Stimulated activated CD8-positive, alpha-beta memory T cell treated with anti-CD3 and anti-CD28 coated beads, Interleukin-4, amount 100 ng/mL, for 24 hours (primary cell): ENCODE measurements at regions not wholly inside any gene's neighbourhood (a gene's known extent, or its start where the extent isn't known, plus 50 kb on each side); places are given as distances from the start of the nearest gene placed in this dataset.
"Not testable (repeated sequence)": the region's sequence is repeated elsewhere in the genome, so short reads cannot be mapped to it uniquely, and the experiment has no call there.

Source experiments
- DNase-seq: peaks from one replicate; pipeline ENCODE4 v3.0.0-alpha.2; 2020; ENCODE audit warnings: low read depth

DNA sequence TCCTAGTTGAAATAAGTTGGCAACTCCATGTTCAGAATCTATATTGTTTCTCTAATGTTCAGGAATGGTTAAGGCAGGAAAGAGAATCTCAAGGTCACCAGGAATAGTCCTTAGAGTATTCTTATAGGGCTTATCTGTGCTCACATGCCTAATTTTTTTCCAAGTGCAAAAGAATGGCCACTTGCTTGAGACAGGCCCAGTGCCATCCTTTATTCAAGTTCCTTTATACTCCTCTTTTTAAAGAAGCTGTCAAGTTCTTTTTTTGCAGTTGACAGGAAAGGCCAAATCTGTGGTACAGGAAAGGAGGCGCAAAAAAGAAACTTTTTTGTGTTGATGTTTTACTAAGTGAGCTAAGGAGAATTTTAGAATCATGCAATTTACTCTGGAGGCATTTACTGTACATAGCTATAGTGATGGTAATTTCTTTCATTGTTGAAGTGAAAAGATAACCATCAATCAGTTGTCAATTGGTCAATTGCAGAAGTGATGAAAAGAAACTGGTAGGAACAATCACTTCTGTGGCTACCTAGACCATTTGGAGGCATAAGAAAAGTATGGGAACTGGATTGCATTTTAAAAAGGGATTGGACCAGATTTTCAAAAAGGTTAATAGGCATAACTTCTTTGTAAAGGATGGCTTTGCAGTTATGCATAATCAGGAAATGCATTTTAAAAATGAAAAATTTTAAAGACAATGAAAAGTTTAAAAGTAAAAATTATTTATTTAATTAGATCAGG is 102.5 kb upstream of the SOX2 start:
- DNase-seq, result no peak

DNA sequence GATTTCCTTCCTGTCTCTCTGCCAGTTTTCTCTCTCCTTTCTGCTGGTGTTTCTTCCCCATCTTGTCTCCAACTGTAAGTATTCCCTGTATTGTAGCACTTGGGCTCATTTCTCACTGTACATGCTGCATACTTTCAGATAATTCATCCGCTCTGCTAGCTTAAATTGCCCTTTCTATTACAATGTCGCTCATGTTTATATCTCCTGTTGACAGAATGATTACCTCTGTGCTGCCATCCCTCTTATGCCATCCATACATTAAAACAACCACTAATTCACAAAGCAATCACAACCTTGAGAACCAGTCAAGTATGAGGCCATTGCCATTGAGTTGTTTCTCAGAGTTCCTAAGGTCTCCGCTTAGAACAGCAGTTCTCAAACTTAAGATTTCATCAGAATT is 107.5 kb upstream of the SOX2 start:
- no peak for DNase-seq

DNA sequence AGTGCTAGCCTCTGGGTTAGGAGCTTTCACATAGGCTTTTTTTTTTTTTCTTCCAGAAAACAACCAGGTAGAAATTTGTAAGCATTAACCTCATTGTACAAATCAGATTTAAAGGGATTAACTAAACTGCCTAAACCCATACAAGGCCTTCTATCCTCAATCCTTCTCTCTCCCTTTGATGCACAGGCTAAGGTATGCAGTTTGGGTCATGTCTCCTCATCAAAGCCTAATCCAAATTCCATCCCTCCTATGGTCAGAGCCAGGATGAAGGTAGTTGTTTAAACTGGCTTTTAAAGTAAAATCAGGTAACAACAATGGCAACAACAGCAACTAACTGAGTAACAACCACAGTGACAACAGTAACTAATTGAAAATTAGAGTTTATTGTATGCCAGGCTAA is 115.6 kb upstream of the SOX2 start:
- DNase-seq, result no peak

DNA sequence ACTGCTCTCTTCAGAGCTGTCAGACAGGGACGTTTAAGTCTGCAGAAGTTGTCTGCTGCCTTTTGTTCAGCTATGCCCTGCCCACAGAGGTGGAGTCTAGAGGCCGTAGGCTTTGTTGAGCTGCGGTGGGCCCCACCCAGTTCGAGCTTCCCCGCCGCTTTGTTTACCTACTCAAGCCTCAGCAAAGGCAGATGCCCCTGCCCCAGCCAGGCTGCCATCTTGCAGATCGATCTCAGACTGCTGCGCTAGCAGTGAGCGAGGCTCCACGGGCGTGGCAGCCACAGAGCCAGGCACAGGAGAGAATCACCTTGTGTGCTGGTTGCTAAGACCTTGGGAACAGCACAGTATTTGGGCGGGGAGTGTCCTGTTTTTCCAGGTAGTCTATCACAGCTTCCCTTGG is 120.8 kb upstream of the SOX2 start:
- not testable (repeated sequence) for DNase-seq

DNA sequence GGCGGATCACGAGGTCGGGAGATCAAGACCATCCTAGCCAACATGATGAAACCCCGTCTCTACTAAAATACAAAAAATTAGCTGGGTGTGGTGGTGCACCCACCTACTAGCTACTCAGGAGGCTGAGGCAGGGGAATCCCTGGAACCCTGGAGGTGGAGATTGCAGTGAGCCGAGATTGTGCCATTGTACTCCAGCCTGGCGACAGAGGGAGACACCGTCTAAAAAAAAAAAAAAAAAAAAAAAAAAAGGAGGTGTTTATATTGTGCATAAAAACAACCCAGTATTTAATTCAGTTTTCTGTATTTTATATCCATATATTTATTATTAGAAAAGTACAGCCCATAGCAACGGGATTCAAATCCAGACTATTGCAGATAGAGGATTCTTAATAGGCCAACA is 129.1 kb upstream of the SOX2 start:
- no peak for DNase-seq

DNA sequence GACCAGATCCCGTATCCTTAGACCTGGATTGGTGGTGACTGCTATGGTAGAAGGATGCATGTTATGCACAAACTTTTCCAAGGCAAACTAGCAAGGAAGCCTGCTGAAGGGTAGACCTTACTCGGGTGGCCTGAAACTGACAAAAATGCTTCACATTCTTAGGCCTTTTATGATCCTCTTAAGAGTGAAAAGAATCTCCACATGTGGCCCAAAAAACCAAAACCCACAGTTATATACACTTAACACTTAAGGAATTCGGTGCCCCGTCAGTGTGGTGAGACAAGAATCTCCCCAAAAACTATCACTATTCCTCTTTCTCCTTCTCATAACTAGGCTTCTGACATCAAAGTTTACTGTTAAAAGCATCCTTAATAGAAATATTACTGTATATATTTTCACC is 130.1 kb upstream of the SOX2 start:
- DNase-seq, result no peak

DNA sequence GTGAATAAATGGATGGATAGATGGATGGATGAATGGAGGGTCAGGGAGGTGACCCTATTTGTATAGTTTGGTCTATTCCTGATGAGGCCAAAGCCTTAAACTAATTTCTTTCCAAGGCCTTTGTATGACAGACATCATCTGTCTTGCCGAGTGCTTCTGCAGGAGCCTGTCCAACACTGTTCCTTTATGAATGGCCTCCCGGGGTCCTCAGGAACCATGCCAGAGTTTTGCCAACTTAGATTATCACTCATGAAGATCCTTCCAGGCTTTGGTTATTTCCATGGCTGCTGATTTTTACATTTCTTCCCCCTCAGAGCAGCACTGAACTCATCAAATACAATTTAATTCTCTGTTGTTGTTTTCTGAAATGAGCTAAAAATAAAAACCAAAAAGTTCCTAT is 133.0 kb upstream of the SOX2 start:
- DNase-seq, result no peak

DNA sequence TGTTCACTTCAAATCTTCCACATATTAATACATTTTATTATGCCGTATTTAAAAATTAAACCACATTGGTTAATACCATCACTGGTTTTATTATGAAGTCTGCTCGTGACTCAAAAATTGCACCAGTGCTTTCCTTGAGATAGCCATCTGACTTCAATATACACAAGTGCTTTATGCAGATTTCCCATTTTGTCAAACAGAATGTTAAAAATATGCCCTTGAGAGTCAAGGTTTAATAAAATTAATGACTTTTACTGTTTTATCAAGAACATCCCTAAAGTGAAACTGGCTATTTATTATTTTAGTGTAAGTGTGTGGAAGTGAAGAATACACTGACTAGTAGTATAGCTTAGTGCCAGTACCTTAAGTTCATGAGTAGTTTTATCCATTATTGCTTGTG is 139.3 kb upstream of the SOX2 start:
- no peak for DNase-seq

DNA sequence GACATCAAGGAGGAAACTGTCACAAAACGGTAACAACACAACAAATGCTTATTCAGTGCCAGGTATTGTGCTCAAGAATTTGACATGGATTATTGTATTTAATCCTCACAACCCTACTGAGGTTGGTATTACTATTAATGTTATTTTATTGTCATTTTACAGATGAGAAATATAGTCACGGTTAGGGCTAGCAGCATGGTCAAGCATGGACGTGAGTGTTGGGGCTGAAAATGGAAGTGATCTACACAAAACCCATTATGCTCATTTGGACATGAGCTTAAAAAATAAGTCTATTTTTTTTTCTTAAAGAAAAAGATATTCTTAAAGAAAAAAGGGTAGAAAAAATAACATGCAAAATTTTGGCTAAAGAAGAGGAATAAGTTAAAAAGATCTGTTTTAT is 141.3 kb upstream of the SOX2 start:
- no peak for DNase-seq

DNA sequence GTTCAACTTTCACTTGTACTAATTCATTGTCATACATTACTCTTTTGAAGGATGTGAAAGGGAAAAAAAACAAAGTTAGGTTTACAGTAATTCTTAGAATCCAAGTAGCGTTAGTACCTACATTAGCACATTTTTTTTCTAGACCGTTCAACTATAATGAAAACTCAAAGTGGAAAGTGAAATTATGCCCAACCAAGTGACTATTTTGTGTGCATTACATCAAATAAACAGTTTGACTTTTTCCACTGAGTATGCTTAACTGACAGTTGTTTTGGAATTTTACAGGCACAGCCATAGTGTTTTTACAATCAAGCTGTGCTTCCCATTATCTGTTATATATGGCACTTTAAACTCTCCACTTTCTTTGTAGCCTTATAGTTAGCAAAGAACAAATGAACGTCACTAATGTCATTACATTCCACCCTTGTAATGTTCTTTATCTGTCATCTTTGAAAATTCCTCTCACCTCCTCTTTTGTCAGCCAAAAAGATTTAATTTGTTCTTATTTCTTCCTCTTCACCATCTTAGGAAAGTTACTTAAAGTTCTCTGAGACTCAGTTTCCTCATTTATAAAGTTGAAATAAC is 142.3 kb upstream of the SOX2 start:
- DNase-seq, result no peak

DNA sequence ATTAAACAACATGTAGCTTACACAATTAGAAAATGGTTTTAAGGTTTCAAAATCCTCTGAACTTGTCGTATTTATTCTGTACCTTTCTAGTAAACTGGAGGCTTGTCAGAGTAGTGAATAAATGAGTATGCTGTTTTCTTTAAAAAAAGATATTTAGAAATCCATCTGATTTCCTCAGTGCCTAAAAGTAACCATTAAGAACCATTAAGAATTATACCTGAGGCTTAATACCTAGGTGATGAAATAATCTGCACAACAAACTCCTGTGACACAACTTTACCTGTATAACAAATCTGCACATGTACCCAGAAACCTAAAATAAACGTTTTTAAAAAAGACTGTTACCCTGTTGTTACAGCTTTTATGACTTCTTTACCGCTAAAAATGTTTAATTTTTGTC is 143.0 kb upstream of the SOX2 start:
- no peak for DNase-seq

DNA sequence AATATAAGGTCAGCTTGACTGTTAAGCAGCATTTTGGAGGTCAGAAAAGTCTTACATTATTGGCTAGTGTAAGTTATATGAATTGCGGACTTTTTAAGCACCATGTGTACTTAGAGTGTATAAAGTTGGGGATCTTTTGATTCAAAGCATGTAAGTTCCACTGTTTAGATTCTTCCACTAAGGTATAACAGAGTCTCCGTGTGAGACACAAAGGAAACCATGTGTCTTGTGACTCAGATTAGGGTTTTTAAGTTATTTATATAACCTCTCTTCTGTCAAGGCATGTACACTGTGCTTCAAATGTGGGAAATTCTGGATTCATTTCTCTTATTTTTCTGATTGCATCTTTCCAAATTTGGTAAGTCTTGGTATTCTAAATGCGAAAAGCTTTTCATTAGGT is 143.5 kb upstream of the SOX2 start:
- DNase-seq, result no peak

DNA sequence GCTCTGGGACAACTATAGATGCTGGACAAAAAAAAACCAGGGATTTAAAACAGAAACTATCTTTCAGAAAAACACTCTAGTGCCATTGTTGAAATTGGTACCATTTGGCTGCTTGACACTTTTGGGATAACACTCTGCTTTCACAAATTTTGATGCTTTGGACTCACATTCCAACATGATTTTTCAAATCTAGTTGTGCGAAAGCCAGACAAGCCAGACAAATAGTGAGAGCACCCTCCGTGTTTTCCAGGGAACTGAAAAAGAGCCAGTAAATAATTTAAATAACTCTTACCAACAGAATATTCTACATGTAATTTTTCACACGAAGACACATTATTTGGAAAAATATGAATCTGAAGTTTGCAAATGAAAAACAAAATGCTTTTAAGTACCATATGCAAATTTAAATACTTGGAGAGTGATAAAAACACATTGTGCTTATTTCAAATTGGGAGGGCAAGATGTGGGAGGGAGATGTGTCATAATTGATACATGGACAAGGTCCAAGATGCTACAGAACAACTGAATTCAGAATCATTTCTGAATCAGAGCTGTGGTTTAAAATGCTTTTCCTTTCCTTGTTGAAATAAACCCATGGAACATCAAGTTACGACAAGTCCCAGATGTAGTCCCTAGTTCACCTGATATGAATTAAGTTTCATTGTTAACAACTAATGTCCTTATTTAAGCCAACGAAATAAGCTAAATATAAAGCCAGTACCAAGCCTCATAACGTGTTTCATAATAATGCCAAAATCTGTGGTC is 144.2 kb upstream of the SOX2 start:
- no peak for DNase-seq

DNA sequence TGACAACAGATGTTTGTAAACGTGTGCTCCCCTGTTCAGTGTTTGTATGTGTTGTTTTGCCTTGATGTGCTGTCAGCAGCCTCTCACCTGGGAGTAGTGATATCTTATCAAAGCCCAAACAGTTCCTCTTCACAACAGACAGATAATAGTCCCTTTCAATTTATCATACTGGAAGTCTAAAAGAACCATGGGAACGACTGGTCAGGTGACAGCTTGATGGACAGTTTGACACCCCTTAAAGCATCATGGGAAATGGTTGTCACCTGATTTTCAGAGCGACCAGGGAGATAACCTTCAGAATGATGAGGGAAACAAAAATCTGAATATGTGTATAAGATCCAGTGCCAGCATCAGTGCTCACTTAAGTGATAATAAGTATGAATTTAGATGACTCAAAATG is 146.3 kb upstream of the SOX2 start:
- DNase-seq, result no peak

DNA sequence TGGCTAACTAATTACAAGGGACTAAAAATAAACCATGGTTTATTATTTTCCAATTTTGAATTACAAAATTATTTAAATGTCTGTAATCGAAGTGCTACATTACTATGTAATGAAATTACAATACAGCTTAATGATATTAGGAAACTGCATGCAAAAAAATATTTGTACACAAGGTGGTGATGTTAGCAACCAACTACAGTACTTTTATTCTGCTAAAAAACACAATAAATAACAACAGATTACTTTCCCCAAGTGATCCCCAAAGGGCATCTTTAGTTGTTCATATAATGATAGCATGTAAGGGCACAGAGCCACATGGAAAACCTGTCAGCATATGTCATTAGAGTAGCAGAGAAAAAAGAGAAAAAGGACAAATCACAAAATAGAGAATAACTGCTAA is 147.5 kb upstream of the SOX2 start:
- DNase-seq, result no peak

DNA sequence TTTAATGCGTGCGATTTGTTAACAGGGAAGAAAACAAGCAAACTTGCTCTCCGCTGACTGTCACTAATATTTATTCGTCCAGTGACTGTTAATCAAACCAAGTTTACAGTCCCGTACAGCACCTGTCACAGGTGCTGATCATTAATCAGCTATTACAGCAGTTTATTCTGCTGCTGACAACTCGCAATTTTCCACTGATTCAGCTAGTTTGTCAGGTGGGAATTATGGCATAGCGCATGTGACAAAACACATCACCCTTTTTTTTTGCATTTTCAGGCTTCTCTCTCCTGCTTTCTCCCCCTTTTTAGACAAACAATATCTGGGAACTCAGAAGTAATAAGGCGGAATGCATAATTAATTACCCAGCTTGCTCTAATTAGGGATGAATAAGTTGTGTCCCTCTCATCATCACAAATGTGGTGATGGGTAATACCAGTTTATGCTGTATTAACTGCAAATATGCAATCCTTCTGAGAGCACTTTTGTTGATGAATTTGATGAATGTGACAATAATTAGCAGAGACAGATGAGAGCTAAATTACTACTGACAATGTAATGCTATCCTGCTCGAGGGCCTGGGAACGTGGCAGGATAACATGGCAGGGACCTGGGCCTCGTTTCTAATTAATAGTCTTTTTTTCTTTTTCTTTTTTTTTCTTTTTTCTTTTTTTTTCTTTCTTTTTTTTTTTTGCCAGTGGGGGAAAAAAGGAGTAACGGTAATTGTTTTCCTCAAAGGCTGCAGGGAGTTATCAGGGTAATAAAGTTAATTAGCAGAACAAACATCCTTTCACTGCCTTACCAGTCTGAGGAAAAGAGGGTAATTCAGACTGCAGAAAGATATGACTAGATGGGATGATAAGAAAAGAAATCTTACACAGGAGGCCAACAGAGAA is 150.3 kb upstream of the SOX2 start:
- DNase-seq, result no peak

DNA sequence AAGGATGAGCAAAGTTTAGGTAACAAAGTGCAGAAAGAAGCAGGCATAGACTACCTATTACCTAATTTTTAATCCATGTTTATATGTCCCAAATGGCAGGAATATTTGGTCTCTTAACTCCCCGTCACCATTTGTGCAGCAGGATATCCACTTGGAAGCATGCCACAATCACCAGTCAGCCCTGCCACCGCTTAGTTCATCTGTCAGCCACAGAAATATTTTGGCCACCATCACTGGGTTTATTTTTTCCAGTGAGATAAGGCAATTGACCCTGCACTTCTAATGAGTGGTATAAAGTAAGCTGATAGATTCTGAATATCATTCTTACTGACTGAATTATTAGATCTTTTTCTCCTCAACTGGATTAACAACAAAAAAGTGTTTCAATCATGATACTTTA is 152.9 kb upstream of the SOX2 start:
- DNase-seq, result no peak

DNA sequence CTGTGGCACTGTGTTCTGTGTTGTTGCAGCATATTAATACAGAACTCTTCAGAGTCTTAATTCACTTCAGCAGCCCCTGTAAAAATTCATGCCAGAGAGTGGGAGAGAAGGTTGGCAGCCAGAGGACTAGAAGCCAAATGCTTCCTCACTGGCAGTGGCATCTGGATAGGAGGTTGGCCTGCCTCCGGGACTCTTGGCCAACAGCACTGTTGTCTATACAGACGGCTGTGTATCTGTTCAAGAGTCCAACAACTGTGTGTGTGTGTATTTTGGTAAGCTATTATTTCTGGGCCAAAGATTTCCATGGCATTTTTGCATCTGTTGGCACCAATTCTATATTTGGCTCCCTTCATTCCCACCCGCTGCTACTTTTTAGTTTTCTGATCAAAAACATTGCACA is 156.0 kb upstream of the SOX2 start:
- DNase-seq, result no peak

DNA sequence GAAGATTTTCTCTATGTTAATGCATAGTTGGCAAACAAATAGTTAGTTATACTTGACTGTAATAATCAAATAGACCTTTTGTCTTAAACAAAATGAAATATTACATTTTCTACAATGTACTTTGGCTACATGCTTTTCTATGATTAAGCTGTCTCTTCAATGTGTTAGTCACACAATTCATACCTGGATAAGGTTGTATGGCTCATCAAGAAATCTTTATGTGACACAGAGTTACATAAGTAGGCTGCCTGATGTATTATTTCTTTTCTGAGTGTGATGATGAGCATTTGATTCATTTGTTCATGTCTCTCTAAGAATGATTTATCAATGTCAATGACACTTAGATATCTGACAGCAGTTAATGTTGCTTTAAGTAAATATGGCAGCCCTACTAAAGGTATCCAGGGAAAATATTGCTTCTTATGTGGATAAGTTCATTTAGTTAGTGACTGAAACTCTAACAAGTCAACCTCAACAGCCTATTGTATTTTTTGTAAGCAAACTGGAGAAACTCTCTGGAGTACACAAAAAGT is 157.4 kb upstream of the SOX2 start:
- DNase-seq, result no peak

DNA sequence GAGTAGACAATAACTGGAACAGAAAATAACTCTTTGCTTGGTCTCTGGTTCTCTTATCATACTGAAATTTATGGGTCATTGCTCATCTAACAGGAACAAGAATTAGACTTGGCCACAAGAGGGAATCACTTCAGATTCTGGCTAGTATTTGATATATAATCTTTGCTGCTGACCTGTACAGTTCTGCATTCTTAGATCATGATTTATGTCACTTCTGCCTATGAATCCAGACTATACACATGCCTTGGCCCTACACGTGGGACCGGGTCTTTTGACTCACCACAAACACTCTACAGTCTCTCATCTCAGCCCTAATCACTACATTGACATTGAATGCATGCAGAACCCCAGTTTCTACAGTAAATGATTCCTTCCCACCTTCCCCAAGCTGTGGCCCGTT is 162.5 kb upstream of the SOX2 start:
- no peak for DNase-seq

DNA sequence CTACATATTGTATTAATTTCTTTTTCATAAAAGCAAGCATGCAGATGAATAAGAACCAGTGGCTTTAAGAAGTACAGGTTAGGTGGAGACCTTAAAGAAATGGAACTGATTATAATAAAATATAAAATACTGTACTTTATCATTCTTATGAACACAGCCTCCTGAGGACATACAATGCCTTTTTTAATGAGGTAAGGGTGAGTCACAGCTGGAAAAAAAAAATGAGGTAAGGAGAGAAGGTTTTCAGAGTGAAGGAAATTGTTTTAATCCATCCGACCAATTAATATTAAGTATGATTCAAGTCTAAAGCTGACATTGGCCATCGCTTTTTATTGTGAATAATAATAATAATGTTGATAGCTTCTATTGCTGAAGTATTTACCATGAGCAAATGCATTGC is 170.3 kb upstream of the SOX2 start:
- DNase-seq, result no peak

DNA sequence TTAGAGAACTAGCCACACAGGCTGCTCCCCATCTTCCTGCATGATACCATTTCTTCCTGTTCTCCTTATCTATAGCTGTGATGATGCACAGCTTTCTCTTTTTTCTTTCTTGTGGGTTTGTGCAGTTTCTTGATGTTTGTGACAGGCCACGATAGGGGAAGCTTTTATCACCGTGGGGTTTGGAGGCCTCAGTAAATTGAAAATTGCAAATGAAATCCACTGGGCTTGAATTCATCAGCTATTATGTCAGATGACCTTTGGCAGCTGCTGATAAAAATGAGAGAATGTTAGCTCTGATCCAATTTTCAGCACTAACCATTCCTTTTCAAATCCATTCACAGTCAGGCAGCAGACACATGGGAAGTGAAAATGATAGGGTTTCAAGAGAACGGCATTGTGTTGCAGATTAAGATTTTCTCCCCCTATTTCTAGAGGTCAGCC is 176.9 kb upstream of the SOX2 start:
- DNase-seq, result no peak
